ENCODE measurements at regions not wholly inside any gene's neighbourhood (a gene's known extent, or its start where the extent isn't known, plus 50 kb on each side); places are given as distances from the start of the nearest gene placed in this dataset.

DNA sequence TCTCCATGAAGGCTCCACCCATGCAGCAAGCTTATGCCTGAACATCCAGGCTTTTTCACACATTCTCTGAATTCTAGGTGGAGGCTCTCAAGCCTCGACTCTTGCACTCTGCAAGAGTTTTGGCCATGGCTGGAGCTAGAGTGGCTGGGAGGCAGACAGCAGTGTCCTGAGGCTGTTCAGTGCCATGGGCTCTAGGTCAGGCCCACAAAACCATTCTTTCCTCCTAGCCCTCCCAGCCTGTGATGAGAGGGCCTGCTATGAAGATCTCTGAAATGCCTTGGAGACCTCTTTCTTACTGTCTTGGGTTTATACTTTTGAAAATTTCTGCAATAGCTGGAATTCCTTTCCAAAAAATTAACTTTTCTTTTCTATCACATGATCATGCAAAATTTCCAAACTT is 210.7 kb downstream of the RND3 start:
- no peak overlapping the region for H3K9ac ChIP-seq (ENCODE audit: insufficient read depth, low read length)
- no peak for DNase-seq (ENCODE audit: low read depth in 2 of 2)
- H3K36me3 ChIP-seq (ENCODE audit: control insufficient read depth, insufficient read depth, low read length), result no peaks in the 10 kb centered on the region
- peaks cover 2% of the 10 kb centered on the region for H3K4me1 ChIP-seq (ENCODE audit: control insufficient read depth, extremely low read depth, insufficient read depth, low read length)
- no peak overlapping the region for H3K4me2 ChIP-seq (ENCODE audit: extremely low read depth, insufficient read depth, low read length)
- H3K79me2 ChIP-seq (ENCODE audit: control insufficient read depth, insufficient read depth, low read length), result no peaks in the 10 kb centered on the region
- H3K27me3 ChIP-seq (ENCODE audit: control insufficient read depth, insufficient read depth, low read length), result no peaks in the 10 kb centered on the region
- no peaks in the 10 kb centered on the region for H3K9me3 ChIP-seq (ENCODE audit: control insufficient read depth, insufficient read depth, low read depth, low read length)
- TF ChIP-seq, protein P1, sequence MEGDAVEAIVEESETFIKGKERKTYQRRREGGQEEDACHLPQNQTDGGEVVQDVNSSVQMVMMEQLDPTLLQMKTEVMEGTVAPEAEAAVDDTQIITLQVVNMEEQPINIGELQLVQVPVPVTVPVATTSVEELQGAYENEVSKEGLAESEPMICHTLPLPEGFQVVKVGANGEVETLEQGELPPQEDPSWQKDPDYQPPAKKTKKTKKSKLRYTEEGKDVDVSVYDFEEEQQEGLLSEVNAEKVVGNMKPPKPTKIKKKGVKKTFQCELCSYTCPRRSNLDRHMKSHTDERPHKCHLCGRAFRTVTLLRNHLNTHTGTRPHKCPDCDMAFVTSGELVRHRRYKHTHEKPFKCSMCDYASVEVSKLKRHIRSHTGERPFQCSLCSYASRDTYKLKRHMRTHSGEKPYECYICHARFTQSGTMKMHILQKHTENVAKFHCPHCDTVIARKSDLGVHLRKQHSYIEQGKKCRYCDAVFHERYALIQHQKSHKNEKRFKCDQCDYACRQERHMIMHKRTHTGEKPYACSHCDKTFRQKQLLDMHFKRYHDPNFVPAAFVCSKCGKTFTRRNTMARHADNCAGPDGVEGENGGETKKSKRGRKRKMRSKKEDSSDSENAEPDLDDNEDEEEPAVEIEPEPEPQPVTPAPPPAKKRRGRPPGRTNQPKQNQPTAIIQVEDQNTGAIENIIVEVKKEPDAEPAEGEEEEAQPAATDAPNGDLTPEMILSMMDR (conservative IDR thresholded peaks at IDR 0.05 in 1 of 2, IDR thresholded peaks at IDR 0.05 in 1 of 2; ENCODE audit: low read depth in 1 of 2, low read length in 2 of 2), result no peak
- no peak for TF ChIP-seq EZH2 (IDR thresholded peaks at IDR 0.05; ENCODE audit: low read length, missing control alignments)
- no peak overlapping the region for H3K27ac ChIP-seq (ENCODE audit: insufficient read depth, low read length)
- no peak overlapping the region for H3K4me3 ChIP-seq (replicated peaks in 1 of 4; ENCODE audit: control extremely low read depth in 1 of 4, insufficient read depth in 1 of 4, low read depth in 3 of 4, low read length in 4 of 4)
- H4K20me1 ChIP-seq (ENCODE audit: control insufficient read depth, extremely low read depth, insufficient read depth, low read length), result no peaks in the 10 kb centered on the region
- H2AFZ ChIP-seq (ENCODE audit: low read length), result no peak overlapping the region

DNA sequence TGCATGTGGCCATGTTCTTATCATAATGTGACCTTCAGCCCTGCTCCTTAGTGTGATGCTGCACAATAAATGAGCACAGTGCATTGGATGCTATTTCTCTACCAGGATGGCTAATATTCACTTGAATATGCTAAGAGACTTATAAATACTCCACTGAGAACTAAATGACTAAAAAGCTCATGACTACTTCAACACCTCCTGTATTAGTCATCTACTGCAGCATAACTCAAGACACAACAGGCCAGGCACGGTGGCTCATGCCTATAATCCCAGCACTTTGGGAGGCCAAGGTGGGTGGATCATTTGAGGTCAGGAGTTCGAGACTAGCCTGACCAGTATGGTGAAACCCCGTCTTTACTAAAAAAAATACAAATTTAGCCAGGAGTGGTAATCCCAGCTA is 213.4 kb downstream of the RND3 start:
- H3K4me1 ChIP-seq (ENCODE audit: control insufficient read depth, extremely low read depth, insufficient read depth, low read length), result peaks cover 2% of the 10 kb centered on the region
- H4K20me1 ChIP-seq (ENCODE audit: control insufficient read depth, extremely low read depth, insufficient read depth, low read length), result no peaks in the 10 kb centered on the region
- H3K79me2 ChIP-seq (ENCODE audit: control insufficient read depth, insufficient read depth, low read length), result no peaks in the 10 kb centered on the region
- peak in 1 of 2 donors; percentile 50 for DNase-seq (ENCODE audit: low read depth in 2 of 2)
- no peak overlapping the region for H3K4me2 ChIP-seq (ENCODE audit: extremely low read depth, insufficient read depth, low read length)
- no peaks in the 10 kb centered on the region for H3K9me3 ChIP-seq (ENCODE audit: control insufficient read depth, insufficient read depth, low read depth, low read length)
- H2AFZ ChIP-seq (ENCODE audit: low read length), result no peak overlapping the region
- H3K36me3 ChIP-seq (ENCODE audit: control insufficient read depth, insufficient read depth, low read length), result no peaks in the 10 kb centered on the region
- H3K27me3 ChIP-seq (ENCODE audit: control insufficient read depth, insufficient read depth, low read length), result no peaks in the 10 kb centered on the region
- no peak overlapping the region for H3K4me3 ChIP-seq (replicated peaks in 1 of 4; ENCODE audit: control extremely low read depth in 1 of 4, insufficient read depth in 1 of 4, low read depth in 3 of 4, low read length in 4 of 4)
- H3K27ac ChIP-seq (ENCODE audit: insufficient read depth, low read length), result no peak overlapping the region
- no peak overlapping the region for H3K9ac ChIP-seq (ENCODE audit: insufficient read depth, low read length)
- TF ChIP-seq, protein P1 (conservative IDR thresholded peaks at IDR 0.05 in 1 of 2, IDR thresholded peaks at IDR 0.05 in 1 of 2; ENCODE audit: low read depth in 1 of 2, low read length in 2 of 2), result no peak
- no peak for TF ChIP-seq EZH2 (IDR thresholded peaks at IDR 0.05; ENCODE audit: low read length, missing control alignments)

DNA sequence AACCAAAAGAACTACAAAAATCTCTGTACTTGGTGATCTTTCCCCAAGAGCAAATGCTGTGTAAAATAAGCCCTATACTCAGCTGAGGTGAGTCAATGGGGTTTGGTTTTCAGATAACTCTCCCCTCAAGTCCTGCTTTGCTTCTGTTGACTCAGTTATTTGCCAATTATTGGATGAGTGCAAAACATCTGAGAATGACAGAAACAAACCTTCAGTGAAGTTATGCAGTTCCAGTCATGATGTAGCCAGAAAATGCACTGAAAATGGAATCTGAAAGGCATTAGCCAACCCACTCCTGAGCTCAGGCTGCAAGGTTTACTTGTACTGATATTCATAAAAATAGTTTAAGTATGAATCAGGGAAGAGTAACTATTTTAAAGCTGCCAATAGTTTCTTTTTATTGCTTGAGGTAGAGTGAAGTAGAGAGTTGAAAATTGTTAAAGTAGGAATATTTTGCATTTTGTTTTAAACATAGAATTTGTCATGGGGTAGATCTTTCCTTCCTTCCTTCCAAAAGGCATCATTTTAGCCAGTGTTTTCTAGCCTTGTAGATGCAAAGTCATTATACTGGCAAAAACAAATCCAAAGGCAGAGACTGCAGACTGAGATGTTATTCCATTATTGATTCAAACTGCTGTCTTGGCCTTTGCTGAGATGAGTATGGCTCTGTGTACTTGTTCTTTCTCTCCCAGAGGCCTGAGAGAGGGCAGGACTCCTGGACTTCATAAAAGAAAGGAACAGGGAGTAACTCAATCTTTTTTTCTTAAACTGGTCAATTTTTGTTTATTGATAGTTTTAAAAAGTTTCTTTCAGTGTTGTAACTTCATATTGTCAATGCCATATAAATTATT is 215.3 kb downstream of the RND3 start:
- H3K79me2 ChIP-seq (ENCODE audit: control insufficient read depth, insufficient read depth, low read length), result no peaks in the 10 kb centered on the region
- H3K4me1 ChIP-seq (ENCODE audit: control insufficient read depth, extremely low read depth, insufficient read depth, low read length), result peaks cover 2% of the 10 kb centered on the region
- H4K20me1 ChIP-seq (ENCODE audit: control insufficient read depth, extremely low read depth, insufficient read depth, low read length), result no peaks in the 10 kb centered on the region
- no peak for TF ChIP-seq EZH2 (IDR thresholded peaks at IDR 0.05; ENCODE audit: low read length, missing control alignments)
- TF ChIP-seq, protein P1 (conservative IDR thresholded peaks at IDR 0.05 in 1 of 2, IDR thresholded peaks at IDR 0.05 in 1 of 2; ENCODE audit: low read depth in 1 of 2, low read length in 2 of 2), result no peak
- peak overlapping the region; percentile 48 for H3K4me2 ChIP-seq (ENCODE audit: extremely low read depth, insufficient read depth, low read length)
- H3K4me3 ChIP-seq (replicated peaks in 1 of 4; ENCODE audit: control extremely low read depth in 1 of 4, insufficient read depth in 1 of 4, low read depth in 3 of 4, low read length in 4 of 4), result no peak overlapping the region
- H2AFZ ChIP-seq (ENCODE audit: low read length), result no peak overlapping the region
- H3K36me3 ChIP-seq (ENCODE audit: control insufficient read depth, insufficient read depth, low read length), result no peaks in the 10 kb centered on the region
- peak overlapping the region; percentile 2 for H3K27ac ChIP-seq (ENCODE audit: insufficient read depth, low read length)
- H3K9ac ChIP-seq (ENCODE audit: insufficient read depth, low read length), result no peak overlapping the region
- no peaks in the 10 kb centered on the region for H3K27me3 ChIP-seq (ENCODE audit: control insufficient read depth, insufficient read depth, low read length)
- no peaks in the 10 kb centered on the region for H3K9me3 ChIP-seq (ENCODE audit: control insufficient read depth, insufficient read depth, low read depth, low read length)
- peak; percentile 45 to 89 for DNase-seq (ENCODE audit: low read depth in 2 of 2)

Measured in fibroblast of lung (primary cell).